ENCODE measurements at regions not wholly inside any gene's neighbourhood (a gene's known extent, or its start where the extent isn't known, plus 50 kb on each side); places are given as distances from the start of the nearest gene placed in this dataset.

- DNase-seq: no peak
- no peaks in the 10 kb centered on the region for H3K27me3 ChIP-seq (ENCODE audit: control insufficient read depth, insufficient read depth, low read length)
- intact Hi-C loops (cut with micrococcal nuclease): no loop called here
- no peak overlapping the region for H3K4me3 Mint-ChIP-seq
- 90% methylated on average over 6 of the region's 6 CpGs for WGBS (ENCODE audit: insufficient coverage)
- H3K9me3 ChIP-seq (ENCODE audit: control insufficient read depth, insufficient read depth, low read length): no peaks in the 10 kb centered on the region
- H3K27ac Mint-ChIP-seq: no peak overlapping the region
- peaks cover 4 to 9% of the 10 kb centered on the region in 2 donors for H3K27me3 Mint-ChIP-seq (ENCODE audit: low read depth in 2 of 2)
- no peaks in the 10 kb centered on the region for H3K4me1 Mint-ChIP-seq
- no peak overlapping the region for H3K4me3 ChIP-seq (ENCODE audit: low read length)
- no peaks in the 10 kb centered on the region for H3K36me3 Mint-ChIP-seq
- no peaks in the 10 kb centered on the region for H3K36me3 ChIP-seq (ENCODE audit: control insufficient read depth, insufficient read depth, low read length)
- TF ChIP-seq CTCF (IDR thresholded peaks at IDR 0.05): no peak
- H3K9me3 Mint-ChIP-seq: no peaks in the 10 kb centered on the region
- ATAC-seq: no peak
- H3K4me1 ChIP-seq (ENCODE audit: control insufficient read depth, insufficient read depth, low read length): no peaks in the 10 kb centered on the region
- H3K27ac ChIP-seq (ENCODE audit: low read length): no peak overlapping the region
Observed at GRCh38 chr9:88746029-88746742, 211.2 kb downstream of the NXNL2 start.

GRCh38 chr9:88746743-88747398, 211.9 kb downstream of the NXNL2 start:
- 70% methylated on average over 9 of the region's 9 CpGs for WGBS (ENCODE audit: insufficient coverage)
- ATAC-seq (no peak), DNase-seq (no peak)
- intact Hi-C loops (cut with micrococcal nuclease): no loop called here
- H3K4me3 Mint-ChIP-seq: no peak overlapping the region
- Histone ChIP-seq H3K4me3 (ENCODE audit: low read length) (no peak overlapping the region), H3K27ac (ENCODE audit: low read length) (no peak overlapping the region), H3K36me3 (ENCODE audit: control insufficient read depth, insufficient read depth, low read length) (no peaks in the 10 kb centered on the region), H3K9me3 (ENCODE audit: control insufficient read depth, insufficient read depth, low read length) (no peaks in the 10 kb centered on the region), H3K27me3 (ENCODE audit: control insufficient read depth, insufficient read depth, low read length) (no peaks in the 10 kb centered on the region), H3K4me1 (ENCODE audit: control insufficient read depth, insufficient read depth, low read length) (no peaks in the 10 kb centered on the region)
- H3K27me3 Mint-ChIP-seq (ENCODE audit: low read depth in 2 of 2): peaks cover 4 to 9% of the 10 kb centered on the region in 2 donors
- no peak overlapping the region for H3K27ac Mint-ChIP-seq
- no peak for TF ChIP-seq CTCF (IDR thresholded peaks at IDR 0.05)
- no peaks in the 10 kb centered on the region for H3K4me1 Mint-ChIP-seq
- no peaks in the 10 kb centered on the region for H3K36me3 Mint-ChIP-seq
- no peaks in the 10 kb centered on the region for H3K9me3 Mint-ChIP-seq

GRCh38 chr9:88747768-88748167, 212.8 kb downstream of the NXNL2 start:
- no peak for ATAC-seq
- H3K27ac Mint-ChIP-seq: no peak overlapping the region
- no peaks in the 10 kb centered on the region for H3K9me3 ChIP-seq (ENCODE audit: control insufficient read depth, insufficient read depth, low read length)
- H3K36me3 Mint-ChIP-seq: no peaks in the 10 kb centered on the region
- H3K4me3 Mint-ChIP-seq: no peak overlapping the region
- no peaks in the 10 kb centered on the region for H3K4me1 Mint-ChIP-seq
- DNase-seq: no peak
- no peaks in the 10 kb centered on the region for H3K36me3 ChIP-seq (ENCODE audit: control insufficient read depth, insufficient read depth, low read length)
- no peak overlapping the region for H3K27ac ChIP-seq (ENCODE audit: low read length)
- no peaks in the 10 kb centered on the region for H3K4me1 ChIP-seq (ENCODE audit: control insufficient read depth, insufficient read depth, low read length)
- H3K27me3 ChIP-seq (ENCODE audit: control insufficient read depth, insufficient read depth, low read length): no peaks in the 10 kb centered on the region
- peaks cover 4 to 9% of the 10 kb centered on the region in 2 donors for H3K27me3 Mint-ChIP-seq (ENCODE audit: low read depth in 2 of 2)
- H3K4me3 ChIP-seq (ENCODE audit: low read length): no peak overlapping the region
- intact Hi-C loops (cut with micrococcal nuclease): no loop called here
- H3K9me3 Mint-ChIP-seq: no peaks in the 10 kb centered on the region
- 75% methylated on average over 4 of the region's 5 CpGs for WGBS (ENCODE audit: insufficient coverage)
- TF ChIP-seq CTCF (IDR thresholded peaks at IDR 0.05): no peak
